Brain microvascular endothelial cell (primary cell): ENCODE measurements at regions not wholly inside any gene's neighbourhood (a gene's known extent, or its start where the extent isn't known, plus 50 kb on each side); places are given as distances from the start of the nearest gene placed in this dataset.

Experiments
- DNase-seq: peaks from one replicate; pipeline ENCODE4 v3.0.0-alpha.2; 2020
- H3K27ac ChIP-seq: fragments of 250-450 bp; sonication (Bioruptor Pico); 2 replicates; pipeline ENCODE4 v1.5.1; 2020; ENCODE audit warnings: mild to moderate bottlenecking, moderate library complexity
- H3K27me3 ChIP-seq: fragments of 250-450 bp; sonication (Bioruptor Pico); replicated peaks from 2 replicates; pipeline ENCODE4 v1.5.1; 2020; ENCODE audit warnings: mild to moderate bottlenecking
- H3K36me3 ChIP-seq: fragments of 250-450 bp; sonication (Bioruptor Pico); replicated peaks from 2 replicates; pipeline ENCODE4 v1.5.1; 2020; ENCODE audit warnings: mild to moderate bottlenecking
- H3K4me3 ChIP-seq: 2 replicates; pipeline ENCODE4 v1.5.1; 2011; ENCODE audit warnings: low read depth, mild to moderate bottlenecking, control low read depth, low read length, moderate library complexity
- in situ Hi-C: cut with HindIII; loops from 2 replicates; pipeline ENCODE4 v1.10.0; 2017; ENCODE audit warnings: low sequenced_read_pairs, low pct_ligation_motif_present
- TF ChIP-seq, protein P1 (sequence below): IDR thresholded peaks from 2 replicates; pipeline ENCODE4 v1.5.1; 2011; ENCODE audit warnings: low read depth, mild to moderate bottlenecking, moderate library complexity, low read length, control low read depth, inconsistent platforms; ENCODE audit errors: missing control alignments

DNA sequence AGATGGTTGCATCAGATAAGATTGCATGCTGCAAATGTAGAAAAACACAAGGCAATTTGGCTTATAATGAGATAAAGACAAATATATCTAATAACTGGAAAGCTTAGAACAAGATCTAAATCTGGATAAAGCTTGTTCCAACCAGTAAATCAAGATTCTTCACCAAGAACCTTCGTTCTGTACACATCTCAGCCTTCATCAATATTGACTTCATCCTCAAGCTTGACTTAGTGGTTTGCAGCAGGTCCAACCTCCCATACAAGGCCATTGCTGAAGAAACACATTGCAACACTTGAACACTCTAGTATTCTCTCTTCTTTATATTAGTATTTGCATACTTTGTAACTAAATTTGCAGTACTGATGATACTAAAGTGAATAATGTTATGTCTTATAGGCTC is 407.6 kb downstream of the TLL1 start:
- Histone ChIP-seq H3K4me3 (no peak overlapping the region), H3K27me3 (no peaks in the 10 kb centered on the region), H3K27ac (no peak overlapping the region), H3K36me3 (no peaks in the 10 kb centered on the region)
- DNase-seq: no peak
- TF ChIP-seq, protein P1, sequence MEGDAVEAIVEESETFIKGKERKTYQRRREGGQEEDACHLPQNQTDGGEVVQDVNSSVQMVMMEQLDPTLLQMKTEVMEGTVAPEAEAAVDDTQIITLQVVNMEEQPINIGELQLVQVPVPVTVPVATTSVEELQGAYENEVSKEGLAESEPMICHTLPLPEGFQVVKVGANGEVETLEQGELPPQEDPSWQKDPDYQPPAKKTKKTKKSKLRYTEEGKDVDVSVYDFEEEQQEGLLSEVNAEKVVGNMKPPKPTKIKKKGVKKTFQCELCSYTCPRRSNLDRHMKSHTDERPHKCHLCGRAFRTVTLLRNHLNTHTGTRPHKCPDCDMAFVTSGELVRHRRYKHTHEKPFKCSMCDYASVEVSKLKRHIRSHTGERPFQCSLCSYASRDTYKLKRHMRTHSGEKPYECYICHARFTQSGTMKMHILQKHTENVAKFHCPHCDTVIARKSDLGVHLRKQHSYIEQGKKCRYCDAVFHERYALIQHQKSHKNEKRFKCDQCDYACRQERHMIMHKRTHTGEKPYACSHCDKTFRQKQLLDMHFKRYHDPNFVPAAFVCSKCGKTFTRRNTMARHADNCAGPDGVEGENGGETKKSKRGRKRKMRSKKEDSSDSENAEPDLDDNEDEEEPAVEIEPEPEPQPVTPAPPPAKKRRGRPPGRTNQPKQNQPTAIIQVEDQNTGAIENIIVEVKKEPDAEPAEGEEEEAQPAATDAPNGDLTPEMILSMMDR: no peak
- in situ Hi-C loops: no loop called here

DNA sequence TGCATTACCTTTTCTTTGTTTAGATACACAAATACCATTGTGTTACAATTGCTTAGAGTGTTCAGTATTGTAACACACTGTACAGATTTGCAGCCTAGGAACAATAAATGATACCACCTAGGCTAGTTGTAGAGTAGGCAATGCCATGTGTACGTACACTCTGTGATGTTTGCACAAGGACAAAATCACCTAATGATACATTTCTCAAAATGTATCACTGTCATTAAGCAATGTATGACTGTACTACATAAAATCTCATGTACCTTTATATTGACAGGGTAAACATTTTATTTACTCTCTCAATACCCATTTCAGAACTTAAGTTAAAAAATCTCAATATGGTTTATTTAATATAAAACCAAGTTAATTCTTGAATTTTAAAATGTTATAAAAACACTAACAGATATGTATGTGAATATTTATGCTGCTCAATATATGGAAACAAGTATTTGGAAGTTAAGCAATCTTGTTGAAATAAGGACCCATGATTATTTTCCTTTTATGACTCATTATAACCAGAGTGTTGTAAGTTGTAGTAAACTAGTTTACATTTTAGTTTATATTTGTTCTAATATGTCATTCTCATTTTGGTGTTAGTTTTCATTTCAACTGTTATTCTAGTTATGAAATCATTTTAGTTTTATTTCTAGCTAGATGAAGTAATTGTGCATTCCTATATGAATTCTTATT is 409.2 kb downstream of the TLL1 start:
- Histone ChIP-seq H3K36me3 (no peaks in the 10 kb centered on the region), H3K4me3 (no peak overlapping the region), H3K27ac (no peak overlapping the region), H3K27me3 (no peaks in the 10 kb centered on the region)
- in situ Hi-C loops: no loop called here
- DNase-seq: no peak
- TF ChIP-seq, protein P1: no peak

DNA sequence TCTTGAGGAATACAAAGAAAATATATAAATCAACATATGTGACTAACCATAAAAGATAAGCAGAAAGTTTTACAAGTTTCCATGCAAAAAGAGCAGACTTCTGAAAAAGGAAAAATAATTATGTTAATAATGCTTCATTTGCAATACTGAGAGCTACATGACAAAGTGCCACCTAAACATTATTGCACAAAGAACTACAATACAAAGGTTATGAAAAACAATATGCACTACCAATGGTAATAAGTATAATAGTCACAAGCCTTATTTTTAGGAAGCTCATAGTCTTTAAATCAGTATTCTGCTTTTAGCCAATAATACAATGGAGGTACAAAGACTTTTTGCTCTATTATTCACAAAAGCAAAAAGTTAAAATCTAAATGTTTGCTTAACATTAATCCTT is 411.2 kb downstream of the TLL1 start:
- no peak for DNase-seq
- no peaks in the 10 kb centered on the region for H3K27me3 ChIP-seq
- H3K36me3 ChIP-seq: no peaks in the 10 kb centered on the region
- TF ChIP-seq, protein P1: no peak
- no peak overlapping the region for H3K4me3 ChIP-seq
- in situ Hi-C loops: no loop called here
- no peak overlapping the region for H3K27ac ChIP-seq

DNA sequence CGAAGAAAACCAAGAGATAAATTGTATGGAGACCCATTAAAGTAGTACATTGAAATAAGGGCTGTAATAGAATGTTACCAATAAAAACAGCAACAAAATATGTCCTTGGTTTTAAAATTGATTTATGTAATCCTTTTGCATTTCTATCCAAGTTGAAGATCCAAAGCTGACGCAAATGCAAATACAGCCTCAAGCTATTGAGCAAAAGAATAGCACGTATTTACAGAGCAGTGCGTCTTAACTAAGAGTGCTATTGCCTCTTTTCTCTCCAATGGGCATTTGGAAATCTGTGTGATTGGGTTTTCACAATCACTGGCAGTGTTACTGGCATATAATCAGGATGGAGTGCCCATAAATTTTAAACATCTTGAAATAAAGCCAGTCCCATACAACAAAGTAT is 417.4 kb downstream of the TLL1 start:
- H3K36me3 ChIP-seq: no peaks in the 10 kb centered on the region
- in situ Hi-C loops: no loop called here
- H3K27me3 ChIP-seq: no peaks in the 10 kb centered on the region
- H3K4me3 ChIP-seq: no peak overlapping the region
- TF ChIP-seq, protein P1: no peak
- DNase-seq: no peak
- no peak overlapping the region for H3K27ac ChIP-seq

DNA sequence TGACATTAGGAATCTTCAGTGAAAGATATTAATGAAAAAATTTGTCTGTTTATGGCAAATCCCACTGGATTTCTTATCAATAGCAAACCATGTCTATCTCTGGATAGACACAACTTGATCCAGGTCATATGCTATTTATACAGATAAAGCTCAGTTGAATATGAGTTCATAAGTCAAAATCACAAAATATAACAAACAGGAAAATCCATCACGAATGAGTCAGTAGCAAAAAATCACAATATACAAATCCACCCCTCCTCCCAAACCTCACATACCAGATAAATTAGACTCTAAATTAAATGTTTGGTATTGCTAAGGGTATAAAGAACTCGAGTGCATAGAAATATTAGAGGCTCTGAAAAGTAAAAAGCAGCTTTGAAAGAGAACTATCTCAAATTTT is 420.5 kb downstream of the TLL1 start:
- no peak overlapping the region for H3K4me3 ChIP-seq
- TF ChIP-seq, protein P1: no peak
- peak overlapping the region; percentile 52 for H3K27ac ChIP-seq
- no peaks in the 10 kb centered on the region for H3K27me3 ChIP-seq
- no peaks in the 10 kb centered on the region for H3K36me3 ChIP-seq
- DNase-seq: peak; percentile 45
- in situ Hi-C loops: no loop called here

DNA sequence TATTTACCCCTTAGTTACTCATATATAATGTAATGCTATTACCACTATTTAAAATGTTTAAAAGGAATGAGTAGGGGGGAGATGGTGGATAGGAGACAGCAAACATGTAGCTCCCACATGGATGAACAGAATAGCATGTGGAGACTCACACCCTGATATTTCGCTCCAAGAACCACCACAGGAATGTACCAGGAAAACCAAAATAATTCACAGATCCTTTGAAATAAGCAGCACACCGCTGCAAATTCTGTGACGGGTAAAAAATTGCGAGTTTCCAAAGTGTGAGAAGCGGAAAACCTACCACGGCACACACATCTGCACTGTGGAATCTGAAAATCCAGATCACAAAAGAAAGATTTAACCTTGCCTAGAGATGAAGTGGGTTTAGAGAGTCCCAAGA is 428.2 kb downstream of the TLL1 start:
- Histone ChIP-seq H3K27ac (peak overlapping the region; percentile 45), H3K4me3 (no peak overlapping the region), H3K27me3 (no peaks in the 10 kb centered on the region), H3K36me3 (no peaks in the 10 kb centered on the region)
- TF ChIP-seq, protein P1: no peak
- DNase-seq: peak; percentile 61
- in situ Hi-C loops: no loop called here
